ENCODE measurements at regions not wholly inside any gene's neighbourhood (a gene's known extent, or its start where the extent isn't known, plus 50 kb on each side); places are given as distances from the start of the nearest gene placed in this dataset.
"Not testable (repeated sequence)": the region's sequence is repeated elsewhere in the genome, so short reads cannot be mapped to it uniquely, and the experiment has no call there.

GRCh38 chr5:34096033-34096432 lies 53.0 kb upstream of the C1QTNF3 start:
- not testable (repeated sequence) for DNase-seq

- not testable (repeated sequence) for DNase-seq
Measured at GRCh38 chr5:34099891-34100290, 56.9 kb upstream of the C1QTNF3 start.

GRCh38 chr5:34101567-34101966 lies 58.6 kb upstream of the C1QTNF3 start:
- not testable (repeated sequence) for DNase-seq

GRCh38 chr5:34108897-34109296 lies 65.9 kb upstream of the C1QTNF3 start:
- not testable (repeated sequence) for DNase-seq

GRCh38 chr5:34124280-34124679 lies 81.3 kb upstream of the C1QTNF3 start:
- not testable (repeated sequence) for DNase-seq

GRCh38 chr5:34125354-34125753 lies 82.3 kb upstream of the C1QTNF3 start:
- not testable (repeated sequence) for DNase-seq

- DNase-seq = not testable (repeated sequence)
Measured at GRCh38 chr5:34126741-34127140, 83.7 kb upstream of the C1QTNF3 start.

GRCh38 chr5:34127818-34128217 lies 84.8 kb upstream of the C1QTNF3 start:
- not testable (repeated sequence) for DNase-seq

- not testable (repeated sequence) for DNase-seq
Measured at GRCh38 chr5:34128890-34129289, 85.9 kb upstream of the C1QTNF3 start.

GRCh38 chr5:34154988-34155387 lies 112.0 kb upstream of the C1QTNF3 start:
- not testable (repeated sequence) for DNase-seq

- not testable (repeated sequence) for DNase-seq
Measured at GRCh38 chr5:34156703-34157414, 113.8 kb upstream of the C1QTNF3 start.

- not testable (repeated sequence) for DNase-seq
Measured at GRCh38 chr5:34160904-34161303, 117.9 kb upstream of the C1QTNF3 start.

GRCh38 chr5:34171398-34171797 lies 128.4 kb upstream of the C1QTNF3 start:
- not testable (repeated sequence) for DNase-seq

GRCh38 chr5:34179453-34180190 lies 136.6 kb upstream of the C1QTNF3 start:
- DNase-seq = not testable (repeated sequence)

GRCh38 chr5:34180225-34180624 lies 137.2 kb upstream of the C1QTNF3 start:
- not testable (repeated sequence) for DNase-seq

- not testable (repeated sequence) for DNase-seq
Measured at GRCh38 chr5:34180940-34181614, 138.1 kb upstream of the C1QTNF3 start.

GRCh38 chr5:34185005-34185404 lies 142.0 kb upstream of the C1QTNF3 start:
- DNase-seq = not testable (repeated sequence)

GRCh38 chr5:34185572-34185971 lies 142.6 kb upstream of the C1QTNF3 start:
- DNase-seq = not testable (repeated sequence)

GRCh38 chr5:34186108-34186507 lies 143.1 kb upstream of the C1QTNF3 start:
- DNase-seq = not testable (repeated sequence)

GRCh38 chr5:34186865-34187264 lies 143.9 kb upstream of the C1QTNF3 start:
- DNase-seq = not testable (repeated sequence)

GRCh38 chr5:34187441-34187840 lies 144.4 kb upstream of the C1QTNF3 start:
- not testable (repeated sequence) for DNase-seq

- not testable (repeated sequence) for DNase-seq
Measured at GRCh38 chr5:34188001-34188822, 145.2 kb upstream of the C1QTNF3 start.

All from midbrain (tissue), 1 donor.